NCI-H2107 treated with DMSO at 0.1 percent for 48 hours (cell line): ENCODE measurements at regions not wholly inside any gene's neighbourhood (a gene's known extent, or its start where the extent isn't known, plus 50 kb on each side); places are given as distances from the start of the nearest gene placed in this dataset.

Experiments used
- DNase-seq: peaks from one replicate; lab custom pipeline; 2025; ENCODE audit not compliant: unreplicated experiment; lab: John Stamatoyannopoulos, UW

DNA sequence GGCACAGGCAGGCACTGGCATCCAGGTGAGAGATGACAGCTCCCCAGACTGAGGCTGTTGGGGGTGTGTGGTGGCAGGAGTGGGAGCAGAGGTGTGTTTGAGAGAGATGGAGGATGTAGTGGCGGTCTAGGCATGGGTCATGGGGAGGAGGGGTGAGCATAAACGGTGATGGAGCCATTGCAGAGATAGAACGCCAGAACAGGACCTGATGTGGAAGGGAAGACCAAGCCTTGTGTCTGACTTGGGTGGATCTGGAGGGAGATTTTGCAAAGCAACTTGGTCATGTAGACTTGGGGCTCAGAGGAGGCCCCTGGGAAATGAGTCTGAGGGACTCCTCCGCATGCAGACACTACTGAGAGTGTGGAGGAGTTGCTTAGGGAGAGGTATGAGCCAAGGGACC is 50.0 kb upstream of the CLDN5 start:
- DNase-seq = no peak

DNA sequence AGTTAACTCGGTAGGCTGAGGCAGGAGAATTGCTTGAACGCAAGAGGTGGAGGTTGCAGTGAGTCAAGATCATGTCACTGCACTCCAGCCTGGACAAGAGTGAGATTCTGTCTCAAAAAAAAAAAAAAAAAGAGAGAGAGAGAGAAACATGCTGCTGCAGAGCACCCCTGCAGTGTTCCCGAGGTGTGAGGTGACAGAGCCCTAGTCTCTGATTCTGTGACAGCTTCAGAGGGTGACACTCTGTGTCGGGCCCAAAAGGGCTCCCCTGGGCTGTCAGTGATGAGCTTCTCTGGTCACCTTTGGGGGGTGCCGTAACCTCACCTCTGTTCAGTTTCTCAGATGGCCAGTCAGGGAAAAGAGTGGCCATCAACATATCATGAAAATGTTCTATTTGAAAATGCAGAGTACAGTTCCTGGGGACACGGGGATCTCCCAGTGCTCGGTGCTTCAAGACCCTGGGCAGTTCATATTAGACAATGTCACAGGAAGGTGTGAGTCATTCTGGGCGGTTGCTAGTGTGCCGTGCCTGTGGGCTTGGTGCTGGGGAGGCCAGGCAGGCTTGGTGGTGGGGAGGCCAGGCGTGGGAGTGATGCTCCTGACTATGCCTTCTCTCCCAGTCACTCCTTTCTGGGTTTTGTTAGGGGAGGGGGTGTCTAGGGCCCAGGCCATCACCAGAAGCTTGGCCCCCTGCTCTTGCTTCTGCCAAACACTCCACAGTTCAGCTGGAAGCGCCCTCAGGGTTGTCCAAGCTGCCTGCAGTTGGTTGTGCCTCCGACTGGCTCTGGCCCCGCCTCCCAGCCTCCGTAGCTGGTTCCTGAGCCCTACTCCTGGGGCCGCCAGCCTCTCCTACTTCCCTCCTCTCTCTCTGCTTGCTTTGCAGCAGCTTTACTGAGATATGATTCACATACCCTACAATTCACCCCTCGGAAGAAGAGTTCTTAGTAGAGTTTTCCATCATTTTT is 52.5 kb upstream of the CLDN5 start:
- DNase-seq = no peak

DNA sequence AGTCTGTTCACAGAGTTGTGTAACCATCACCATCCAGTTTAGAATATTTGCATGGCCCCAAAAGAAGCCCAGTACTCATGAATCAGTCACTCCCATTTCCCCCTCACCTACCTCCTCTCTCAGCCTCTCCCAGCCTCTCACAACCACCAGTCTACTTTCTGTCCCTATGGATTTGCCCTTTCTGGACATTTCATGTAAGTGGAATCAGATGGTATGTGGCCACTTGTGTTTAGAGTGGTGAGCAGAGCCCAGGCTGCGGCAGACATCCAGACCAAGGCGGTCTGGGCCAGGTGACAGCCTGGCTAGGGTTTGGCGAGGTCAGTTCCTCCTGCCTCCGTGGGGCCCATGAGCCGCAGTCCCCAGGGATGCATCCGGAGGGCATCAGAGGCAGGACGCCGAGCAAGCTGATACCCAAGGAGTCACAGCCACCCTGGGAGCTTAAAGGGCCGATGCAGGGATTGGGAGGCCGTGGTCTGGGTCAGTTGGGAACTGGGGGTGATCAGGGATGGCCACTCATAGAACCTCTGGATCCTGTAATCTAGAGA is 53.3 kb upstream of the CLDN5 start:
- DNase-seq = no peak

DNA sequence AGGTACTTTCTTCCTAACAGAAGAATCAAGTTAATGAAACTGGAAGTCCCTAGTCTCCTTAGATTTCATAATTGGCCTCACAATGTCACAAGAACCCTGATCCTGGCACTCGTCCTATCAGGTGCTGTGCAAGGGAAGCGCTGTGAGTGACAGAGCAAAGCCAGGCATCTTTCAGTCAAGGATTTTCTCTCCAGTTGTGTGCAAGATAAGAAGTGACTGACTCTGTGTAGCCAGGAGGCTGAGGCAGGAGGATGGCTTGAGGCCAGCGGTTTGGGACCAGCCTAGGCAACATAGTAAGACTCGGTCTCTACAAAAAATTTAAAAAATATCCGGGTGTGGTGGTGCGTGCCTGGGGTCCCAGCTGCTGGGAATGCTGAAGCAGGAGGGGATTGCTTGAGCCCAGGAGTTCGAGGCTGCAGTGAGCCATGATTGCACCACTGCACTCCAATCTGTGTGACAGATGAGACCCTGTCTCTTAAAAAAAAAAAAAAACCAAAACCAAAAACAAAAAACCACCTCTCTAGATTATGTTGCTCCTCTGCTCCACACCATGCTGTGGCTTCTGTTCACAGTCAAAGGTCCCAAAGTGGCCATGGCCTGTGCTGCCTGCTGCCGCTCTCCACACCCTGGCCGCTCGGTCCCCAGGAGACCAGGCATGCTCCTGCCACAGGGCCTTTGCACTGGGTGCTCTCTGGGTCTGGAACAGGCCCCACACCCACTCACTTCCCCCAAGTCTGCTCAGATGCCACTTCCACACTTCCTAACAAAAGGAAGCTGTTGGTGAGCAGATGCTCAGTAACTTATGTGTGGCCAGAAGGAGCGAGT is 54.2 kb upstream of the CLDN5 start:
- DNase-seq = no peak

DNA sequence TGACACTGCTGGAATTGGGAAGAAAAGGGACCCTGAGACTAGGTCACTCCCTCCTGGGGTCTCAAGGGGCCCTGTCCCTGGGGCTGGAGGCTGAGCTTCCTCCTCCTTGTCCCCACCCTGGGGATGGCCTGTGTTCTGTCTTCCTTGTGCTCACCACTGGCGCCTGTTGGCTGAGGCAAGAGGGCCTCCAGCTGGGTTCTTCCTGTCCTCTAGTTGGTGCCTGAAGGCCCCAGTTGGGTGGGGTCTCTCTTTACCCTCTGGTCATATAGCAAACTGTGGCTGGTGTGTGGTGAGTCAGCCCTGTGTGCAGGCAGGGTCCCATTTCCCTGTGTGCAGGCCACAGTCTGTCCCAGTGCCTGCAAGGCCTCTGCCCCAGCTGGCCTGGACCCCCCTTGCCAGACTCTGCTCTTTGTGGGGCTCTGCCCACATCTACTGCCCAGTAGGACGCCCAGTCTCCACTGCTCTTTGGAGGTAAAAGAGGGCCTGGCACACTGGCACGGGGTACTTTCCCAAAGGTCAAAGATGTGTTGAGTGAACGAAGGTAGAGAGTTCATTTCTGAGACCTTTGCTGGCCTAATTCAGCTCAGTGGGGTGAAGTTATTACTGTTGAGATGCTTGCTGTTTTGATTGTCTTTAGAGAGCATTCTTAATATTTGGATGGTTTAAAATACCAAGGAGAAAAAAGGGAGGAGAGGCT is 55.1 kb upstream of the CLDN5 start:
- DNase-seq = no peak

DNA sequence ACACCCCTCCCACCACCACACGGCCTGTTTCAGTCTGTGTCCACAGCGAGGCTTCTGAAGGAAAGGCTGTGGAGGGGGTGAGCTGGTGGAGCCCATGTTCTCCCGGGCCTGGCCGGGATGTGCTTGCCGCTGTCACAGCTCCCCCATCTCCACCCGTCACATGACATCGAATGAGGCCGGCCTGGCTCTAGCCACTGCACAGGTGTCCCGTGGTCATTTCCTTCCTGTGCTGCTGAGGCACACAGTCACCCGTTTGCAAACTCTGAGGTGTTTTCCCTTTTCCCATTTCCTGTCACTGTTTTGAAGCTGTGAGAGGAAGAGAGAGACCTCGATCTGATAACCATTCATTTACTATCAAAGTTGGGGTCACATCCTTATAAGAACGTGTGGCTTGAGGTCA is 55.7 kb upstream of the CLDN5 start:
- DNase-seq = no peak

DNA sequence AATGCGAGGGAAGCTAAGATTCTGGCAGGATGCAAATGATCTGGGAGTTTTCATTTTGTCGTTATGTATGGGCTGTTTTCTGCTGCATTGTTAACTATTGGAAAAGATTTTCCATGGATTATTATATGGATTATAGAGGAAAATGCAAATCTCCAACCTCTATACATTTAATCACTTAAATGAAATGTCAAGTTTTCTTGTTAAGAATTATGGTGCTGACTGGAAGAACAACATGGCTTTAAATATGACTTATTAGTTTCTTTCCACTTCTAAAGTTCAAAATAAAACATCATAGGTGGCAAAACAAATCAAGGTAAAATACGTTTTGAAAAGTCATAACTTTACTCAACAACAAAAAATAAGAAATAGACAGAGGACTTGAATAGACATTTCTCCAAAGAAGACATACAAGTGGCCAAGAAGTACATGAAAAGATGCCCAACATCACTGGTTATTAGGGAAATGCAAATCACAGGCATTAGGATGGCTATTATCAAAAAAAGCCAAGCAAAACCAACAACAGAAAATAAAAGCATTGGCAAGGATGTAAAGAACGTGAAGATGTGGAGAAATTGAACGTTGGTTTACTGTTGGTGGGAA is 56.2 kb upstream of the CLDN5 start:
- no peak for DNase-seq

DNA sequence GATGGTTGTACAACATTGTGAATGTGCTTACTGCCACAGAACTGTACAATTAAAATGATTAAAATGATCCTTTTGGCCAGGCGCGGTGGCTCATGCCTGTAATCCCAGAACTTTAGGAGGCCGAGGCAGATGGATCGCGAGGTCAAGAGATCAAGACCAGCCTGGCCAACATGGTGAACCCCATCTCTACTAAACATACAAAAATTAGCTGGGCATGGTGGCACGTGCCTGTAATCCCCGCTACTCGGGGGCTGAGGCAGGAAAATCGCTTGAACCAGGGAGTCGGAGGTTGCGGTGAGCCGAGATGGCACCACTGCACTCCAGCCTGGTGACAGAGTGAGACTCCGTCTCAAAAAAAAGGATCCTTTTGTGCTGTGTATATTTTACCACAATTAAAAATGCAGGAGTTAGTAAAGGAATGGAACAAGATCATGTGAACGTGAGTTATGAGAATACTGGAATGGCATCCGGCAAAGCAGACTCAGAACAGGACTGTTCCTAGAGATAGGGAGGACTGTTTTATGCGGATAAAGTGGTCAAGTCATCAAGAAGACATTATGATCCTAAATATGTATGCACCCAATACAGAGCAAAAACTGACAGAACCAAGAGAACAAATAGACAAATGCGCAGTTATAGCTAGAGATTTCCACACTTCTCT is 58.0 kb upstream of the CLDN5 start:
- no peak for DNase-seq

DNA sequence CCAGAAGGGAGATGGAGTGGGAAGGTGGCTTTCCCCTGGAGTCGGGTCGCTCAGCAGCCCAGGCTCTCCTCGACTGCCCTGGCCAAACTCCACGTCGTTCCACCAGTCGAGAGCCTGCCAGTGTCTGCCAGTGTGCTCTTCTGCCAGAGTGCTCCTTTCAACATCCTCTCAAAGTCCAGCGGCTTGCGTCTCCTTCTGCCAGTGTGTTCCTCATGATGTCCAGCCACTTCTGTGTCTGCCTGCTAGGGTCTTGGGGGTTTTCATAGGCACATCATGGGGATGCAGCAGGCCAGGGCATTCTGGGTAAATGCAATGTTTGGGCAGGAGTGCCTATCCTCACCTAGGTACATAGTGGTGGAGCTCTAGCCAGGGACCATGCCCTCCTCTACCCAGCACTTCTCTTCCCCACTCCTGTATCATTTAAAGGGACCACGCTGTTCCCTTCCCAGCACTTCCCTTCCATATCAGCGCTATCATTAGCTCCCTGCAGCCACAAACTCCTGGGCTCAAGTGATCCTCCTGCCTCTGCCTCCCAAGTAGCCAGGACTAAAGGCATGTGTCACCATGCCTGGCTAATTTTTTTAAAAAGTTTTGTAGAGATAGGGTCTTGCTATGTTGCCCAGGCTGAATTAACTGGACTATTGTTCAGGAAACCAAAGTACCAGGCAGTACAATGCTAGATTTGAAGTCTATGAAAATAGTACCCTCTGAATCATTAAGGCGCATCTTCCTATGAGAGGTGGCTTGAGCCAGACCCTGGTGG is 62.9 kb upstream of the CLDN5 start:
- DNase-seq = no peak

DNA sequence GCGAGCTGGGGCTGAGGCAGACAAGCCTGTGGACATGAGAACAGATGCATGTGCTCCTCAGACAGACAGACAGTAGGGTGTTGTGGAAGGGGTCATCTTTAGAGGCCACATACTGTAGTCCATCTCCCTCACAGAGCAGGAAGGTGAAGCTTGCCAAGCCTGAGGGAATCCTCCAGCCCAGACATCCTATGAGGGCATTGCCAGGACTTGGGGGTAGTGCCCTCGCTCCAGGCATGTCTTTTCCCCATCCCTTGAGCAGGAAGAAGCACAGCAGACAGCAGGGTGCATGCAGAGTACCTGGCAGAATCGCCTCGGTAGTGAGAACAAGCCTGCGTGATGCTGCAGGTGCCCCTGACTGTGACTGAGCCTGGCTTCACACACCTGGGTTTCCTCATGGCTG is 66.5 kb upstream of the CLDN5 start:
- no peak for DNase-seq

DNA sequence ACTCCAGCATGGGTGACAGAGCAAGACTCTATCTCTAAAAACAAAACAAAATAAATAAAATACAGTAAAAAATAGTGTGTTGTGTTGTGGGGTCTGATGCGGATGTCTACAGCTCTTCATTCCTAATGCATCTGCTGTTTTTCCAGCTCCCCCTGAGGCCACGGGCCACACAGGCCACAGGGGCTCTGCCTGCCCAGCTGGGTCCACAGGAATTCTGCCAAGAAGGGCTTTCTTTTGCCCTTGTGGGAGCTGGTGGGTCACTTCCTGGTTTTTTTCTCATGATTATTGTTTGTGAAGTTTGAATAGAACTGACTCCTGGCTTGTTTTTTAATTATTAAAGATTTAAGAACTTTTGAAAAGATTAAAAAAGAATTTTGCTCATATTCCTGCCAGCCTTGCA is 67.4 kb upstream of the CLDN5 start:
- no peak for DNase-seq

DNA sequence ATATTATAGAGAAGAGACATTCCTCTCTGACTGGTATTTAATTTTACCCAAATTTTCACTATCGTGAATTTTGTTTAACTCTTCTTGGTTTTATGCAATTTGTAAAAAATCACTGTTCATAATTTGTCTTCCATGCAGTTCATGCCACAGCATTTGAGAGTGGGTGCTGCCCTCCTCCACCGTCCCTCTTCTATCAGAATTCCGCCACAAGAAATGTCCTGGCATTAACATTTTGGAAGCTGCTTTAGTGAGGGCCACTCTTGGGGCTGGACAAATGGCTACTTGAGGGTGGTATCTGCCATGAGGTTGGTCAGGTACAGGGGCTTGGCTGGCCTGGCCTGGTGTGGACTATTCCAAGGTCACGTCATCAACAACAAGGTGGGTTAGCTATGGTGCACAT is 68.3 kb upstream of the CLDN5 start:
- DNase-seq = no peak

DNA sequence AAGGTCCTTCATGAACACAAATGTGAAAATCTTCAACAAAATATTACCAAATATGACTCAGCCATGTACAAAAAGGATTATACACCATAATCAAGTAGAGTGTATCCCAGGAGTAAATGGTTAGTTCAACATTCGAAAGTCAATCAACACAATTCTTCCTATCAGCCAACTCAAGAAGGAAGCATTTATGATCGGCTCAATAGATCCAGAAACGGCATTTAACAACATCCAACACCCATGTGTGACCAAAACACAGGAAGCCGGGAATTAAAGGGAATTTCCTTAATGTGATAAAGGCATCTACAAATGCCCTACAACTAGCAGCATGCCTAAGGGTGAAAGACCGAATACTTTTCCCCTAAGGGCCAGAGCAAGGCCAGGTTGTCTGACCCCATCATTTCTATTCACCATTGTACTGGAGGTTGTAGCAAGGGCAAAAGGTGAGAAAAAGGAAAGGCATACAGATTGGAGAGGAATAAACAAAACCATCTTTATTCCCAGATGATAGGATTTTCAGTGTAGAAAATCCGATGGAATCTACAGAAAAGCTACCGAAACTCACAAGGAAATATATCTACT is 69.9 kb upstream of the CLDN5 start:
- no peak for DNase-seq

DNA sequence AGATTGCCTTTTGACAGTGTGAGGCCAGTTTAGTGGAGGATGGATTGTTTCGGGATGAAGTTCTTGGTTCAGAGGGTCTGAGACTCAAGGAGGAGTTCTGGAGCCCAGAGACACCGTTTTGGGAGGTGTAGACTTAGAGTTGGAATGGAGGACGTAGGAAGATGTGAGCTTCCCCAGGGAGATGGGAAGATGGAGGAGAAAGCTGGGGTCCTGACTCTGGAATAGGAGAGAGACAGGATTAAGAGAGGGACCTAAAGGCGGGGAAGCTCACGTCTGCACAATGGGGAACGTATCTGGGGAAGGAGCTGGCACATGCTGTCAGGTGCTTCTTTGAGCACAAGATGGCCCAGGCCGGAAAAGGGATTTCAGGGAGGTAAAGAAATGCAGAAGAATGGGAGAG is 71.3 kb upstream of the CLDN5 start:
- no peak for DNase-seq

DNA sequence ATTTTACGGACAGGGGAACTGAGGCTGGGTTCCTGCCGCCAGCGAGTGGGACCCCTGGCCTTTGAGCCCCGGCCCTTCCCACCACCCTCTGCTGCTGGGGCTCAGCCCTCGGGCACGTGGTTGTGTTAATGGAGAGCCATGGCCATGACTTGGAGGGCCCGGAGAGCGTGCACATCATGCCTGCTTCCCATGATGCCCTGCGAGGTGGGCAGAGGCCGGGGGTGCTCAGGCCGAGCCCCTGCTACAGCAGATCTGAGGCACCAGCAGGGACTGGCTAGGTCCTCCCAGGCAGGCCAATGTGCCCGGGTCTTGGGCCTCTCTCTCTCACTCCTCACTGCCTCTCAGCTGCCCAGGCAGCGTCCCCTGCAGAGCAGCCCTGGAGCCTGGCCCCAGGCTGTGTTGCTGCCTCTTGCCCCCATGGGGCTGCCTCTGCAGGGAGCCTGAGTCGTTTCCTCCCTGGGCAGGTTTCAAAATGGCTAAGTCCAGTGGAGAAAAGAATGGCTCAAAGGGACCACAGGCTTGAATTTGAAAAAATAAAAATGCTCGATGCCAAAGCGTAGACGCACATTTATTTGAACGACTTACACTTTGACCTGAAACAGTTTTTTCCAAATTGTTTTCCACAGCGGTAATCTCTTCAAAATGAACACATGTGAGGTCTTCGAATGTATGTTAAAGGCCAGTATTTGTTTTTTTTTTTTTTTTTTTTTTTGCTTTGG is 72.6 kb upstream of the CLDN5 start:
- no peak for DNase-seq

DNA sequence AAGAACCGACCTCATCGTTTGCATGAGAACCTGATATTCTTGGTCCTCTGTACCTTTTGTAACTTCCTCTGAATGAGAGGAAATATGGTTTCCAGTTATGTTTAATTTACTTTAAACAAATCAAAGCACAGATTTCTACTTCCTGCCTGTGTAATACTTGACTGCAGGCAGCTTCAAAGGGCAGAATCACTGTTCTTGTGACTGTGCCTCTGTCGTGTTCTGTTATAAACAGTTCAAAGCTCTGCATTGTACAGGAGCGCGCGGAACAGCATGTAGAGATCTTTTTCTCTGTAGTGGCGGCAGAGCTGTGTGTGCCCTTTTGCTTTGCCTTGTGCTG is 73.2 kb upstream of the CLDN5 start:
- no peak for DNase-seq

DNA sequence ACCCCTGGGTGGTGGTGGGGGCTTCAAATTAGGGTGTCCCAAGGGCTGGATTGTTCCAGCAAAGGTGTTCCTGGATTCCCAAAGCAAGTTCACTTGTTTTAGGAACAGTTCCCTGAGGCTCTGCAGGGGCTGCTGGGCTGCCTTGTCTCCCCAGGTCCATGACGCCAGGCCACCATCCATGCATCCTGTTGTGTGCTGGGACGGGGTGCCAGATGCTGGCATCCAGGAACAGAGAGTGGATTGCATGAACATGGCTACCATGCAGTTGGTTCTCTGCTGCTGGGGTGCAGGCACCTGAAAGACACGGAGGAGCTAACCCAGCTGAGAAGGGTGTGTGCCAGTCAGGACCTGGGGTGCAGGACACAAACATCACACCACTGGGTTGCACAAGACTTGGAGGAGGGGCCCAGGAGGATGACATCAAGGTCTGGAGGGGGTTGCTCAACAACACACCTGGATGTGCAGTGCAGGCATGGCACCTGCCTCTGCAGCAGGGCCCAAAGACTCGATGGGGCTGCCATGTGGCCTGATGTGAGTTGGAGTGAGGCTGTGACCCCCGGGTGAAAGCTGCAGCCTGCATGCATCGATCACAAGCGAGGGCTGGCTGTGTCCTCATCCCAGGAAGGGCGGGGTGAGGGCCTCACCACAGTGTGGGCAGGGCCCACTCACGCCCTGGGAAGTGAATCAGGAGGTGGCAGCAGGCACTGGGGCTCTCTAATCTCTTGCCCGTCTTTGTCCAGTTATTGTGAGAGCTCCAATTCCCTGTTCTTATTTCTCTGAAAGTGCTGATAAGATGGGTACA is 74.0 kb upstream of the CLDN5 start:
- DNase-seq = no peak

DNA sequence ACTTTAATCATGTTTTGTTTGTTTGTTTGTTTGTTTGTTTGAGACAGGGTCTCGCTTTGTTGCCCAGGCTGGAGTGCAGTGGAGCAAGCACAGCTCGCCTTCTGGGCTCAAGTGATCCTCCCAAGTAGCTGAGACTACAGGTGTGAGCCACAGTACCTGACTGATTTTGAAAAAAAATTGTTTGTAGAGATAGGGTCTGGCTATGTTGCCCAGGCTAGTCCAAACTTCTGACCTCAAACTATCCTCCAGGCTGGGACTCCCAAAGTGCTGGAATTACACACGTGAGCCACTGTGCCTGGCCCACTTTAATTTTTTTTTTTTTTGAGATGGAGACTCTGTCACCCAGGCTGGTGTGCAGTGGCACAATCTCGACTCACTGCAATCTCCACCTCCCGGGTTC is 74.8 kb upstream of the CLDN5 start:
- no peak for DNase-seq
